Calu3 (cell line): ENCODE measurements at regions not wholly inside any gene's neighbourhood (a gene's known extent, or its start where the extent isn't known, plus 50 kb on each side); places are given as distances from the start of the nearest gene placed in this dataset.

Experiments used
- BruUV-seq: library from RNA; stranded (reverse); fragments of 400-500 nt; replicated peaks from 2 replicates; lab custom pipeline; 2021; lab: Mats Ljungman, UMichigan
- CTCF ChIA-PET: fragments of 300-600 bp; sonication (Branson Sonifier 250); formaldehyde crosslinking; loops from one replicate; lab custom pipeline; 2022; ENCODE audit warnings: antibody characterized with exemption; lab: Charles Lee
- DNase-seq: peaks from one replicate; pipeline ENCODE4 v3.0.0; 2022
- H3K27ac Mint-ChIP-seq: one replicate; pipeline ENCODE4 v1.8.0; 2022; ENCODE audit warnings: mixed read lengths; ENCODE audit not compliant: unreplicated experiment
- H3K27me3 Mint-ChIP-seq: one replicate; pipeline ENCODE4 v1.8.0; 2022; ENCODE audit warnings: mixed read lengths; ENCODE audit not compliant: unreplicated experiment
- H3K36me3 Mint-ChIP-seq: one replicate; pipeline ENCODE4 v1.8.0; 2022; ENCODE audit warnings: mild to moderate bottlenecking, moderate library complexity, mixed read lengths; ENCODE audit not compliant: insufficient read depth, unreplicated experiment
- H3K4me1 Mint-ChIP-seq: one replicate; pipeline ENCODE4 v1.8.0; 2022; ENCODE audit warnings: mild to moderate bottlenecking, low read depth, mixed read lengths; ENCODE audit not compliant: unreplicated experiment
- H3K4me3 Mint-ChIP-seq: one replicate; pipeline ENCODE4 v1.8.0; 2022; ENCODE audit warnings: mild to moderate bottlenecking, low read depth, moderate library complexity, mixed read lengths; ENCODE audit not compliant: unreplicated experiment
- H3K9me3 Mint-ChIP-seq: one replicate; pipeline ENCODE4 v1.8.0; 2022; ENCODE audit warnings: low read depth, mixed read lengths; ENCODE audit not compliant: unreplicated experiment
- CTCF ChIP-seq: fragments of 200-600 bp; IDR thresholded peaks from one replicate; pipeline ENCODE4 v1.8.0; 2022; ENCODE audit warnings: antibody characterized with exemption; ENCODE audit not compliant: unreplicated experiment
- intact Hi-C: fragments of 100-400 bp; cut with micrococcal nuclease; formaldehyde crosslinking; loops from one replicate; pipeline ENCODE4 v1.10.0; 2022; ENCODE audit not compliant: unreplicated experiment

- no TSS peak for BruUV-seq
- Mint-ChIP-seq H3K36me3 (no peaks in the 10 kb centered on the region), H3K4me1 (no peaks in the 10 kb centered on the region), H3K27ac (no peak overlapping the region), H3K4me3 (no peak overlapping the region), H3K27me3 (no peaks in the 10 kb centered on the region), H3K9me3 (peaks cover 21% of the 10 kb centered on the region)
- TF ChIP-seq CTCF = no peak
- intact Hi-C loops = no loop called here
- CTCF ChIA-PET = no interaction called here
- no peak for DNase-seq
Measured at GRCh38 chr16:65422934-65423333, 301.1 kb upstream of the CDH11 start.

- Mint-ChIP-seq H3K36me3 (no peaks in the 10 kb centered on the region), H3K27ac (no peak overlapping the region), H3K27me3 (no peaks in the 10 kb centered on the region), H3K4me3 (no peak overlapping the region), H3K4me1 (no peaks in the 10 kb centered on the region), H3K9me3 (peaks cover 21% of the 10 kb centered on the region)
- intact Hi-C loops = no loop called here
- CTCF ChIA-PET = no interaction called here
- BruUV-seq = no TSS peak
- DNase-seq = no peak
- TF ChIP-seq CTCF = no peak
Measured at GRCh38 chr16:65421596-65421995, 299.7 kb upstream of the CDH11 start.

GRCh38 chr16:65418435-65418834 is 296.6 kb upstream of the CDH11 start:
- TF ChIP-seq CTCF = no peak
- Mint-ChIP-seq H3K4me1 (no peaks in the 10 kb centered on the region), H3K4me3 (no peak overlapping the region), H3K36me3 (no peaks in the 10 kb centered on the region), H3K9me3 (peaks cover 14% of the 10 kb centered on the region), H3K27me3 (no peaks in the 10 kb centered on the region), H3K27ac (no peak overlapping the region)
- BruUV-seq = no TSS peak
- no peak for DNase-seq
- intact Hi-C loops = no loop called here
- CTCF ChIA-PET = interaction anchor here (0.7 kb wide), 1 partner anchor 69 kb away, joined by 3 read pairs; no protein-coding TSS in a partner anchor

GRCh38 chr16:65415460-65415859 is 293.6 kb upstream of the CDH11 start:
- BruUV-seq = no TSS peak
- no peak for DNase-seq
- H3K27me3 Mint-ChIP-seq = no peaks in the 10 kb centered on the region
- no peaks in the 10 kb centered on the region for H3K4me1 Mint-ChIP-seq
- no peak overlapping the region for H3K27ac Mint-ChIP-seq
- no peak overlapping the region for H3K4me3 Mint-ChIP-seq
- H3K9me3 Mint-ChIP-seq = peaks cover 16% of the 10 kb centered on the region
- intact Hi-C loops = no loop called here
- TF ChIP-seq CTCF = no peak
- H3K36me3 Mint-ChIP-seq = no peaks in the 10 kb centered on the region
- CTCF ChIA-PET = no interaction called here
